IPS DF 6.9 (cell line): ENCODE measurements at regions not wholly inside any gene's neighbourhood (a gene's known extent, or its start where the extent isn't known, plus 50 kb on each side); places are given as distances from the start of the nearest gene placed in this dataset.
"Not testable (repeated sequence)": the region's sequence is repeated elsewhere in the genome, so short reads cannot be mapped to it uniquely, and the experiment has no call there.

Experiments used
- DNase-seq: peaks from one replicate; pipeline ENCODE4 v3.0.0-alpha.2; 2013; ENCODE audit warnings: low read depth, low spot score
- H3K27ac ChIP-seq: one replicate; pipeline ENCODE4 v1.5.1; 2013; ENCODE audit warnings: low read length, control low read depth
- H3K27me3 ChIP-seq: 2 replicates; pipeline ENCODE4 v1.6.1; 2013; ENCODE audit warnings: mild to moderate bottlenecking, low read length; ENCODE audit not compliant: control insufficient read depth, insufficient read depth
- H3K36me3 ChIP-seq: 2 replicates; pipeline ENCODE4 v1.6.1; 2013; ENCODE audit warnings: low read length; ENCODE audit not compliant: control insufficient read depth, insufficient read depth
- H3K4me1 ChIP-seq: 2 replicates; pipeline ENCODE4 v1.6.1; 2013; ENCODE audit warnings: low read length; ENCODE audit not compliant: control insufficient read depth, insufficient read depth
- H3K4me3 ChIP-seq: 2 replicates; pipeline ENCODE4 v1.5.1; 2013; ENCODE audit warnings: mild to moderate bottlenecking, low read length
- H3K9me3 ChIP-seq: 2 replicates; pipeline ENCODE4 v1.6.1; 2013; ENCODE audit warnings: low read length, inconsistent platforms; ENCODE audit not compliant: control insufficient read depth, insufficient read depth
- WGBS: extraction: QIAGEN DNeasy Blood & Tissue Kit; methylation state at CpG from one replicate; pipeline ENCODE4 v1.1.7; 2013; ENCODE audit warnings: mixed read lengths, missing lambda C conversion rate; ENCODE audit not compliant: insufficient read length, insufficient coverage; 5-methylcytosine and 5-hydroxymethylcytosine counted together

- Histone ChIP-seq H3K27me3 (no peaks in the 10 kb centered on the region), H3K4me1 (no peaks in the 10 kb centered on the region; the same call in 1 of the 2 replicates), H3K36me3 (no peaks in the 10 kb centered on the region), H3K27ac (no peak overlapping the region), H3K9me3 (peaks cover 1% of the 10 kb centered on the region; the same call in 1 of the 2 replicates), H3K4me3 (no peak overlapping the region)
- no peak for DNase-seq
- no CpG with 5 or more reads among the region's 1 CpG for WGBS
These were observed 66.2 kb downstream of the SC5D start for GRCh38 chr11:121358760-121359159.

GRCh38 chr11:121359591-121359990 is 67.0 kb downstream of the SC5D start:
- no peak for DNase-seq
- H3K4me3 ChIP-seq = no peak overlapping the region
- H3K27ac ChIP-seq = no peak overlapping the region
- no peaks in the 10 kb centered on the region; the same call in 1 of the 2 replicates for H3K4me1 ChIP-seq
- no peaks in the 10 kb centered on the region for H3K27me3 ChIP-seq
- peaks cover 1% of the 10 kb centered on the region; the same call in 1 of the 2 replicates for H3K9me3 ChIP-seq
- no peaks in the 10 kb centered on the region for H3K36me3 ChIP-seq

- H3K9me3 ChIP-seq, H3K4me1 ChIP-seq, H3K27ac ChIP-seq, DNase-seq, H3K27me3 ChIP-seq, H3K36me3 ChIP-seq, H3K4me3 ChIP-seq: not testable (repeated sequence)
- WGBS = no CpG with 5 or more reads among the region's 41 CpGs
These were observed 70.4 kb downstream of the SC5D start for GRCh38 chr11:121362955-121363354.

DNA sequence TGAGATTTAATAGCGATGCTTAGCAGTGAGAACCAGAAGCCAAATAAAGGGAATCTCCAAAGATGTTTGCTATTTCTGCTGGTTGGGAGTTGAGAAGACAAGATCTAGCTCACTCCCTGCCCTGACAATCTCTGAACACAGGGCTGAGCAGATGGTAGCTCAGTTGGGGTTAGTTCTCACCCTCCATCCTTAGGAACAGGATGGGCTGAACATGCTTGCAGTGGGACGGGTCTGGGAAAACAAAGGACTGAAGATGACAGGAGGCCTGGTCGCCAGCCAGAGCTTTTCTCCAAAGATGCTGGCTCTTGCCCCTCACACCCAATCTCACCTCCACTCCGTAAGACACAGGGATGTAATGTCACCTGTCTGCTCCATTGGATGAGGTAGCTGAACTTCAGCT is 72.7 kb downstream of the SC5D start:
- no peak for DNase-seq
- no CpG with 5 or more reads among the region's 4 CpGs for WGBS

GRCh38 chr11:121366038-121366437 is 73.5 kb downstream of the SC5D start:
- H3K4me1 ChIP-seq = no peaks in the 10 kb centered on the region
- no CpG with 5 or more reads among the region's 5 CpGs for WGBS
- no peak overlapping the region for H3K4me3 ChIP-seq
- H3K27ac ChIP-seq = no peak overlapping the region
- no peaks in the 10 kb centered on the region for H3K27me3 ChIP-seq
- no peaks in the 10 kb centered on the region for H3K9me3 ChIP-seq
- DNase-seq = no peak
- no peaks in the 10 kb centered on the region for H3K36me3 ChIP-seq

More for the DNA sequence above, 72.7 kb downstream of the SC5D start:
- H3K27ac ChIP-seq = no peak overlapping the region
- H3K36me3 ChIP-seq = no peaks in the 10 kb centered on the region
- H3K4me3 ChIP-seq = no peak overlapping the region
- no peaks in the 10 kb centered on the region for H3K9me3 ChIP-seq
- H3K27me3 ChIP-seq = no peaks in the 10 kb centered on the region
- H3K4me1 ChIP-seq = no peaks in the 10 kb centered on the region

DNA sequence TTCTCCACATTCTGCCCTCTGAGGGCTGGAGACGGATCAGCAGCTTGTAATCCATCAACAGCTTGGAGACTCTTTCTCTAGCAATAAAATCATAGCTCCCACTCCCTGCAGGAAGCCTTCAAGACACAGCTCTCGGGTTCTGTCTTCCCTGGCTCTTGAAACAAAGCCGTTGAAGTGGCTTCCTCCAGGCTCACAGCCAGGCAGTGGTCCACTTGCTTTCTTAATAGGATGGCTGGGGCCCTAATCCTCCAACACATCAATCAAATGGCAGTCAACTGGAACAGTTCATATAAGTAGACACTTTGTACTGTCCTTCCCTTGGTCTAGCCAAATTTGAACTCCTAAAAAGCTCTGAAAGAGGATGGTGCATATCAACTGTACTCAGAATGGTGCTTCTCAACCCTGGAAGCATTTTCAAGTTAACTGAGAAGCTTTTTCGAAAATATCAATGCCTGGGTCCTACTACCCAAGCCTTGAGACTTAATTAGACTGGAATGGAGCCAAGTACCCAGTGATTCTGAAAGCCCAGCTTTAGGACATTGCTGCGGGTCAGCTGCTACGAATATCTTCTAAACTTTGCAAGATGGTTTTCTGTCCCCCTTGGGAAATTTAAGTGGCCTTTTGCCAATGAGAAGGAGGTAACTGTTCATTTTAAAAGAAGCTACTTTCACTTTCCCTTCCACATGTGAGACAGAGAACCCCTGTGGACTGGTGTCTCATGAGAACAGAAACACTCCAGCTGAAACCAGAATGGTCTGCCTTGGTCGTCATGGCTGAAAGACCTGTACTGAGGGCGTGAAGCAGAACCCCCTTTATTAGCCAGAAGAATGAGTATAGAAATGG is 74.7 kb downstream of the SC5D start:
- Histone ChIP-seq H3K36me3 (no peaks in the 10 kb centered on the region), H3K4me3 (no peak overlapping the region), H3K27ac (no peak overlapping the region), H3K27me3 (no peaks in the 10 kb centered on the region), H3K9me3 (no peaks in the 10 kb centered on the region), H3K4me1 (0 out of 2 replicates have a peak, but pooled peaks cover 2% of the 10 kb centered on the region)
- no peak for DNase-seq
- whole genome bisulfite sequencing = no CpG with 5 or more reads among the region's 8 CpGs

GRCh38 chr11:121367844-121368225 is 75.3 kb downstream of the SC5D start:
- no peak overlapping the region for H3K27ac ChIP-seq
- peaks cover 6% of the 10 kb centered on the region; the same call in 1 of the 2 replicates for H3K4me1 ChIP-seq
- no peak overlapping the region for H3K4me3 ChIP-seq
- H3K27me3 ChIP-seq = no peaks in the 10 kb centered on the region
- no CpG with 5 or more reads among the region's 2 CpGs for WGBS
- no peaks in the 10 kb centered on the region for H3K9me3 ChIP-seq
- H3K36me3 ChIP-seq = no peaks in the 10 kb centered on the region
- DNase-seq = no peak

- no peaks in the 10 kb centered on the region for H3K27me3 ChIP-seq
- WGBS = no CpG with 5 or more reads among the region's 8 CpGs
- H3K36me3 ChIP-seq = no peaks in the 10 kb centered on the region
- DNase-seq = no peak
- H3K4me1 ChIP-seq = peaks cover 9% of the 10 kb centered on the region; the same call in 1 of the 2 replicates
- no peak overlapping the region for H3K4me3 ChIP-seq
- H3K27ac ChIP-seq = no peak overlapping the region
- H3K9me3 ChIP-seq = no peaks in the 10 kb centered on the region
These were observed 76.0 kb downstream of the SC5D start for GRCh38 chr11:121368364-121369240.

DNA sequence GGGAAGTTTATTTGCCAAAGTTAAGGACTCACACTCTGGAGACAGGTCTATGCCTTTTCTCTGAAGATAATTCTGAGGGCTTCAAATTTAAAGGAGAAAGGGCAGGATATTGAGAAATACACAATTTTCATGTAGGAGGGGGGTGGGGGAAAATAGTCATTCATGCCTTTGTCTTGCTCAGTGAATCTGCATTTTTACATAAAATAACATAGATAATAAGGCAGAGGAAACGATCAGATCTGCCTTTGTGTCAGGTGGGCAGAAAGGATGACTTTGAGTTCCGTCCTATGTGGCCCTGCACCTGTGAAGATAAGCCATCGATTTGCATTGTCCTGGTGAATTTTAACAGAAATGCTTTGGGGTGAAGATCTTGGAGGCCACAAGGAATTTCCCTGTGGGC is 76.8 kb downstream of the SC5D start:
- no peak for DNase-seq
- H3K27me3 ChIP-seq = no peaks in the 10 kb centered on the region
- no peaks in the 10 kb centered on the region for H3K9me3 ChIP-seq
- no peak overlapping the region for H3K27ac ChIP-seq
- H3K4me3 ChIP-seq = no peak overlapping the region
- no CpG with 5 or more reads among the region's 3 CpGs for WGBS
- H3K36me3 ChIP-seq = no peaks in the 10 kb centered on the region
- peaks cover 9% of the 10 kb centered on the region; the same call in 1 of the 2 replicates for H3K4me1 ChIP-seq

GRCh38 chr11:121372028-121372427 is 79.5 kb downstream of the SC5D start:
- Histone ChIP-seq H3K27ac (no peak overlapping the region), H3K27me3 (no peaks in the 10 kb centered on the region), H3K4me3 (no peak overlapping the region), H3K9me3 (no peaks in the 10 kb centered on the region), H3K36me3 (no peaks in the 10 kb centered on the region), H3K4me1 (peaks cover 9% of the 10 kb centered on the region; the same call in 1 of the 2 replicates)
- DNase-seq = no peak
- no CpG with 5 or more reads among the region's 2 CpGs for WGBS
